Gastroesophageal sphincter (tissue), 4 donors: ENCODE measurements at regions not wholly inside any gene's neighbourhood (a gene's known extent, or its start where the extent isn't known, plus 50 kb on each side); places are given as distances from the start of the nearest gene placed in this dataset.

Source experiments
- ATAC-seq: fragments of 150-250 bp; one replicate; pipeline ENCODE4 v1.9.1; 2016; ENCODE audit warnings: mild to moderate bottlenecking, moderate library complexity
- H3K27ac ChIP-seq, 4 donors: fragments of 200-600 bp; sonication (generic) in 3 of 4; 1 replicate in 3 of 4; 2 replicates in 1 of 4; pipeline ENCODE4 v1.5.1; 2016 to 2019
- H3K27me3 ChIP-seq: fragments of 200-600 bp; sonication (generic); one replicate; pipeline ENCODE4 v1.5.1; 2019
- H3K36me3 ChIP-seq, 2 donors: fragments of 200-600 bp; sonication (generic); one replicate each; pipeline ENCODE4 v1.5.1; 2019; ENCODE audit warnings: control low read depth in 1 of 2
- H3K4me1 ChIP-seq, 3 donors: fragments of 200-600 bp; sonication (generic); 1 replicate in 2 of 3; 2 replicates in 1 of 3; pipeline ENCODE4 v1.5.1; 2016 to 2019; ENCODE audit warnings: control low read depth in 2 of 3
- H3K4me3 ChIP-seq, 2 donors: fragments of 200-600 bp; sonication (generic); one replicate each; pipeline ENCODE4 v1.5.1; 2019; ENCODE audit warnings: mild to moderate bottlenecking in 1 of 2, moderate library complexity in 1 of 2
- H3K9me3 ChIP-seq, 3 donors: fragments of 200-600 bp; sonication (generic); one replicate each; pipeline ENCODE4 v1.5.1; 2017 to 2019; ENCODE audit warnings: control low read depth in 2 of 3
- EP300 ChIP-seq: sonication (generic); formaldehyde crosslinking; IDR thresholded peaks from one replicate; pipeline ENCODE4 v1.6.1; 2017; ENCODE audit warnings: antibody characterized with exemption, mild to moderate bottlenecking
- POLR2A ChIP-seq, 2 donors: fragments of 450-650 bp; IDR thresholded peaks; one replicate each; pipeline ENCODE4 v1.6.1; 2017; ENCODE audit warnings: antibody characterized with exemption in 2 of 2, mild to moderate bottlenecking in 2 of 2, moderate library complexity in 1 of 2
- POLR2AphosphoS5 ChIP-seq: sonication (generic); formaldehyde crosslinking; IDR thresholded peaks from one replicate; pipeline ENCODE4 v1.6.1; 2017; ENCODE audit warnings: antibody characterized with exemption
- WGBS, 2 donors: methylation state at CpG; one replicate each; pipeline ENCODE4 v1.1.5; 2018; ENCODE audit warnings: low coverage in 1 of 2; 5-methylcytosine and 5-hydroxymethylcytosine counted together
- TF ChIP-seq, protein P1 (sequence below), 4 experiments: fragments of 200-600 bp in 2 of 4; fragments of 450-650 bp in 2 of 4; sonication (generic) in 1 of 4; IDR thresholded peaks; one replicate each; pipeline ENCODE4 v1.5.1; 2017 to 2019; ENCODE audit warnings: antibody characterized with exemption in 4 of 4, mild to moderate bottlenecking in 2 of 4, moderate library complexity in 2 of 4

DNA sequence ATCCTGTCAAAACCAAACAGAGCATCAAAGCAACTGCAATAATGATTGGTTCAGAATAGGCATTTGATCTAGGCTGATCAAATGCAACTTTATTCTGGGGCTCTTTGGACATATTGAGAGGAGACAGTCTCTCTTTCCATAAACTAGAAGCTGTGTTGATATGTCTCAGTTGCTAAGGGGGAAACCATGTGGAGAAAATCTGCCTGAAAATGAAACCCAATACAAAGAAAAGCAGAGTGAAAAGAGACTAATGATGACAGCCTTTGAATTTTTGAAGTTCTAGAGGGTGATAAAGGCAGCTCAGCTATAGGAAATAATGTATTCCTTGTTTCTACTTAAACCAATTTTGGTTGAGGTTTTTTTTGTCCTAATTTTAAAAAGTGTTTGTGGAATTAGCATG is 941.8 kb upstream of the POT1 start:
- Histone ChIP-seq H3K4me1 (no peaks in the 10 kb centered on the region), H3K27ac (no peak overlapping the region), H3K9me3 (no peaks in the 10 kb centered on the region), H3K36me3 (no peaks in the 10 kb centered on the region), H3K4me3 (no peak overlapping the region), H3K27me3 (no peaks in the 10 kb centered on the region)
- ATAC-seq, result no peak
- TF ChIP-seq, protein P1, sequence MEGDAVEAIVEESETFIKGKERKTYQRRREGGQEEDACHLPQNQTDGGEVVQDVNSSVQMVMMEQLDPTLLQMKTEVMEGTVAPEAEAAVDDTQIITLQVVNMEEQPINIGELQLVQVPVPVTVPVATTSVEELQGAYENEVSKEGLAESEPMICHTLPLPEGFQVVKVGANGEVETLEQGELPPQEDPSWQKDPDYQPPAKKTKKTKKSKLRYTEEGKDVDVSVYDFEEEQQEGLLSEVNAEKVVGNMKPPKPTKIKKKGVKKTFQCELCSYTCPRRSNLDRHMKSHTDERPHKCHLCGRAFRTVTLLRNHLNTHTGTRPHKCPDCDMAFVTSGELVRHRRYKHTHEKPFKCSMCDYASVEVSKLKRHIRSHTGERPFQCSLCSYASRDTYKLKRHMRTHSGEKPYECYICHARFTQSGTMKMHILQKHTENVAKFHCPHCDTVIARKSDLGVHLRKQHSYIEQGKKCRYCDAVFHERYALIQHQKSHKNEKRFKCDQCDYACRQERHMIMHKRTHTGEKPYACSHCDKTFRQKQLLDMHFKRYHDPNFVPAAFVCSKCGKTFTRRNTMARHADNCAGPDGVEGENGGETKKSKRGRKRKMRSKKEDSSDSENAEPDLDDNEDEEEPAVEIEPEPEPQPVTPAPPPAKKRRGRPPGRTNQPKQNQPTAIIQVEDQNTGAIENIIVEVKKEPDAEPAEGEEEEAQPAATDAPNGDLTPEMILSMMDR (IDR thresholded peaks at IDR 0.05), result no peak
- TF ChIP-seq POLR2AphosphoS5 (no peak), EP300 (no peak), POLR2A (IDR thresholded peaks at IDR 0.05) (no peak)

DNA sequence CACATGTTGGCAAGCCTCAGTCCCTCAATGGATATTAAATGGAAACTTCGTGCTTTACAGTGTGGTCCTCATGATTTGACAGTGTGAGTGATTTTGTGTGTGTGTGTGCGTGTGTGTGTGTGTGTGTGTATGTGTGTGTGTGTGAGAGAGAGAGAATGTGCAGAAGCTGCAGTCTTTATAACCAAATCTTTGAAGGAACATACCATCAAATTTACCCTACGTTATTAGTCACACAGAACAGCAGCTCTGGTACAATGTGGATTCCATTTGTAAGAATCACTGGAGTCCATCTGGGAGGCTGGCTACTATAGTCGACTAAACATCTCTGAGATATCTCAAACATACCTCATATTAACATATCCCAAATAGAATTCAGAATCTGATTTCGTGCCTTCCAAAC is 928.0 kb upstream of the POT1 start:
- Histone ChIP-seq H3K27ac (no peak overlapping the region), H3K27me3 (no peaks in the 10 kb centered on the region), H3K4me1 (no peaks in the 10 kb centered on the region), H3K36me3 (no peaks in the 10 kb centered on the region), H3K4me3 (no peak overlapping the region), H3K9me3 (peaks cover 0 to 4% (median 0%) of the 10 kb centered on the region in 3 donors)
- TF ChIP-seq POLR2AphosphoS5 (no peak), EP300 (no peak), POLR2A (IDR thresholded peaks at IDR 0.05) (no peak)
- TF ChIP-seq, protein P1 (IDR thresholded peaks at IDR 0.05), result no peak
- WGBS, 2 donors, result 78 to 83% methylated on average over 5 of the region's 5 CpGs
- ATAC-seq, result no peak

DNA sequence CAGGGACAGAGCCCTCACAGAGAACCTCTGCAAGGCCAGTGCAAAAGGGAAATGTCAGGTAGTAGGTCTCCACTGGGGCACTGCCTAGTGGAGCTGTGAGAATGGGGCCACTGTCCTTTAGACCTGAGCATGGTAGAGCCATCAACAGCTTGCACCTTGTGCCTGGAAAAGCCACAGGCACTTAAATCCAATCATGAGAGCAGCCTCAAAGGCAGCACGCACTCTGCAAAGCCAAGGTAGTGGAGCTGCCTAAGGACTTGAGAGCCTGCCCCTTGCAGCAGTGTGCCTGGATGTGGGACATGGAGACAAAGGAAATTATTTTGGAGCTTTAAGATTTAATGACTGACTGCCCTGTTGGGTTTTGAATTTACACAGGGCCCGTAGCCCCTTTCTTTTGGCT is 918.5 kb upstream of the POT1 start:
- 50 to 94% methylated on average over 1 to 2 of the region's 2 CpGs for WGBS, 2 donors
- no peak for ATAC-seq
- Histone ChIP-seq H3K27me3 (no peaks in the 10 kb centered on the region), H3K27ac (no peak overlapping the region), H3K36me3 (no peaks in the 10 kb centered on the region), H3K9me3 (peaks cover 0 to 21% (median 0%) of the 10 kb centered on the region in 3 donors), H3K4me3 (no peak overlapping the region), H3K4me1 (no peaks in the 10 kb centered on the region)
- TF ChIP-seq POLR2AphosphoS5 (no peak), EP300 (no peak), POLR2A (IDR thresholded peaks at IDR 0.05) (no peak)
- TF ChIP-seq, protein P1 (IDR thresholded peaks at IDR 0.05), result no peak

DNA sequence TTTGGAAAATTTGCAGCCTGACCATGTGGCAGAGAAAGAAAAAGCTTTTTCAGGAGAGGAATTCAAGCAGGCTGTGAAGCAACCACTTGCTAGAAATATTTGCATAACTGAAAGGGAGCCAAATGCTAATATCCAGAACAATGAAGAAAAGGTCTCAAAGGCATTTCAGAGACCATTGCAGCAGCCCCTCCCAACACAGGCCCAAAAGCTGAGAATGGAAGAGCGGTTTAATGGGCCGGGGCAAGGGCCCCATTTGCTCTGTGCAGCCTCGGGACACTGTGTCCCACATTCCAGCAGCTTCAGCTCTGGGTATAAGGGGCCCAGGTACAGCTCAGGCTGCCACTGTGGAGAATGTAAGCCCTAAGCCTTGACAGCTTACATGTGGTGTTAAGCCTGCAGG is 918.1 kb upstream of the POT1 start:
- Histone ChIP-seq H3K4me3 (no peak overlapping the region), H3K4me1 (no peaks in the 10 kb centered on the region), H3K9me3 (peaks cover 0 to 21% (median 0%) of the 10 kb centered on the region in 3 donors), H3K27ac (no peak overlapping the region), H3K36me3 (no peaks in the 10 kb centered on the region), H3K27me3 (no peaks in the 10 kb centered on the region)
- no peak for TF ChIP-seq POLR2AphosphoS5
- TF ChIP-seq, protein P1 (IDR thresholded peaks at IDR 0.05), result no peak
- no peak for ATAC-seq
- 64 to 82% methylated on average over 2 to 3 of the region's 3 CpGs for WGBS, 2 donors

DNA sequence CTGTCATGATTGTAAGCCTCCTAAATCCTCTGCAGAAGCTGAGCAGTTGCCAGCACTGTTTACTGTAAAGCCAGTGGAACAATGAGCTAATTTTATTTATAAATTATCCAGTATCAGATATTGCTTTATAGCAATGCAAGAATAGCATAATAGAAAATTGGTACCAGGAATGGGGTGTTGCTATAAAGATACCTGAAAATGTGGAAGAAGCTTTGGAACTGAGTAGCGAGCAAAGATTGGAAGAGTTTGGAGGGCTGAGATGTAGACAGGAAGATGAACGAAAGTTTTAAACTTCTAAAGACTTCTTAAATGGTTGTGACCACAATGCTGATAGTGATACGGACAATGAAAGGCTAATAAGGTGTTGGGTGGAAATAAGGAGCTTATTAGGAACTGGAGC is 917.4 kb upstream of the POT1 start:
- no peaks in the 10 kb centered on the region for H3K4me1 ChIP-seq
- 89 to 91% methylated on average over 3 of the region's 3 CpGs for WGBS, 2 donors
- peaks cover 0 to 21% (median 0%) of the 10 kb centered on the region in 3 donors for H3K9me3 ChIP-seq
- no peak for TF ChIP-seq POLR2A (IDR thresholded peaks at IDR 0.05)
- TF ChIP-seq, protein P1 (IDR thresholded peaks at IDR 0.05), result no peak
- no peak for ATAC-seq
- H3K4me3 ChIP-seq, result no peak overlapping the region
- no peaks in the 10 kb centered on the region for H3K27me3 ChIP-seq
- H3K36me3 ChIP-seq, result no peaks in the 10 kb centered on the region
- no peak overlapping the region for H3K27ac ChIP-seq
